GM23248 (cell line): ENCODE measurements at regions not wholly inside any gene's neighbourhood (a gene's known extent, or its start where the extent isn't known, plus 50 kb on each side); places are given as distances from the start of the nearest gene placed in this dataset.

Source experiments
- EZH2 ChIP-seq: fragments of 200-600 bp; sonication (generic); IDR thresholded peaks from 2 replicates; pipeline ENCODE4 v1.6.1; 2018; ENCODE audit warnings: antibody characterized with exemption, mild to moderate bottlenecking; ENCODE audit not compliant: insufficient read depth, poor library complexity, severe bottlenecking
- EZH2phosphoT487 ChIP-seq: fragments of 200-600 bp; sonication (generic); IDR thresholded peaks from 2 replicates; pipeline ENCODE4 v1.6.1; 2018; ENCODE audit warnings: antibody characterized with exemption, moderate library complexity, mild to moderate bottlenecking, low read depth; ENCODE audit not compliant: insufficient read depth

DNA sequence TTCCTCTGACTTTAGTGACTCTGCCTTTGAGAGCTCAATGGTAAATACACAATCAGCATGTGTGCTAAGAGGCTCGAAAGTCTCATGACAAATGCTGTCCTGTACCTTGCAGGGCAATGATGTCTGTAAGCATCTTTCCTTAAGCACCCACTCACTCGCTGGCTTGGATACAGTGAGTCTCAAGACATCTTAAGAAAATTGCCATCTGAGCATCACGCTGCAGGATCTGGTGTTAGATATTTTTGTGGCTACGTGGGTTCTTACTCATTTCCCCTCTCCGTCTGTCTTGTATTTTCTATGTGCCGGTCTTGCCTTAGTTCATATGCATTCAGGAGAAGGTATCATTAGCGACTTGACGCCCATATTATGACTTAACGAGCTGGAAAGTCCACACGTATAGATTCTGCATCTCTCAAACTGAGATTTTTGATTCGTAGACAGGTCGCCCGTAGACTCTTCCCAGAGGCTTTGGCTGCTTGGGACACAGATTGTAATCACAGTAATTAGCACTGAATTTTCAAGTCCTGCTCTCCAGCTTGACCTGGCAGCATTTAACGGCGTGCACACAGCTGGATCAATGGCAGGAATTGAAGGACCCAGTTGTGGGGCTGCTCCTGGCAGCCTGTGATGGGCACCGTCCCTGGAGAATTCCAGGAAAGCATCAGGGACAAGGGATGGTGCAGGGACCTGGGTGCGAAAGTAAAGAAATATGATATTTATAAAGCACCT is 231.2 kb downstream of the ZIC5 start:
- TF ChIP-seq EZH2 (no peak), EZH2phosphoT487 (no peak)
